D341Med (cell line): ENCODE measurements at regions not wholly inside any gene's neighbourhood (a gene's known extent, or its start where the extent isn't known, plus 50 kb on each side); places are given as distances from the start of the nearest gene placed in this dataset.
"Not testable (repeated sequence)": the region's sequence is repeated elsewhere in the genome, so short reads cannot be mapped to it uniquely, and the experiment has no call there.

Source experiments
- DNase-seq: peaks from one replicate; pipeline ENCODE4 v3.0.0; 2012; ENCODE audit warnings: low spot score

DNA sequence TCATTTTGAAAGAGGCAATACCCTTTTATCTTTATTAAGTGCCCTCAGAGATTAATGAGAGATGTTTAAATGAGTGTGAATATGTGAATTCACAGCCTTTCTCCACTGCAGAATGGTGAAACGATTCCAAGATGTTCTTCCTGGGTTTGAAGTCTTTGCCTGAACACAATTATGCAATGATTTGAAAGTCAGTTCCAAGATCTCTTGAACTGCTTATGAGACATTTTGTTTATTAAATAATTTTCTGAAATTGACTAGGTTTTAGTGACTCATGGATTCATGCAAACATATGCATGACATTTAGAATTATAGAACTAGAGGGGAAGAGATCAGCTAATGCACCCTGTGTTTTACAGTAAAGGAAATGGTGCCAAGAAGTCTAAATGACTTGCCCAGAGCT is 118.1 kb upstream of the SLC38A2 start:
- DNase-seq = no peak

DNA sequence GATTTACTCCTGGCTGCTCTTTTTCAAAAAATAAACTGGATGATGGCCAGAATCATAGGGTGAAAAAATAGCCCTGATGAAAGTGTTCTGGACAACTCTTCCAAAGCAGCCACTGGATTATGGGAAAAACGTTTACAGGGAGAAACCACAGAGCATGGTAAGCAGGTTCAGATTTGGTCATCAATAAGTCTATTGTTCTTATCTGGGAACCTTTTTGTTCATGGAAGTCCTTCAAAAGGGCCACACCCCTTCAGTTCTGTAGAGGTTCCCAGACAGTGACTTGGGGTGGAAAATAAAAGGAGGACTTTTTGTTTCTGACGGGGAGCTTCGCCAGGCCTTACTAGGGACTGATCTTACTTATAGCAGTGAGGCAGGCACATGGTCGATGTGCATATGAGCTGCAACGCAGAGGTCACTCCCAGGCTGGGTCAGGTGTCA is 117.4 kb upstream of the SLC38A2 start:
- no peak for DNase-seq

- no peak for DNase-seq
Observed at GRCh38 chr12:46487567-46488131, 115.1 kb upstream of the SLC38A2 start.

GRCh38 chr12:46486588-46486987 is 114.0 kb upstream of the SLC38A2 start:
- DNase-seq = no peak

DNA sequence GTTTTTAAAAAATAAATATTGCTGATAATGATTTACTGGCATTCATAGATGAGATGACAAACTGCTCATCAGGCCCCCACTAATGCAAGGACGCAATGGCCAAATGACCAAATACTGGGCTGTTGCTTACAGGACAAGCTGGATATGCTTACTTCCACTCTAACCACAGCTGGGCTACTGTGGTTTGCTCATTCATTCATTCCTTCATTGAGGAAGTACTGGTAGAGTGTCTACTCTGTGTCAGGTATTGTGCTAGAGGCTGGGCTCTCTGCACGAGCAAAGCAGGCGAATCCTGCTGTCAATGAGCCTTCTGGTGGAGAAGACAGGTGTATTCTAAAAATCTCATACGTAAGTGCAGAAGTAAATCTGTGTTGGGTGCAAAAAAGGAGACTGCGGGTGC is 113.3 kb upstream of the SLC38A2 start:
- no peak for DNase-seq

GRCh38 chr12:46484396-46485061 is 112.0 kb upstream of the SLC38A2 start:
- DNase-seq = no peak

GRCh38 chr12:46483572-46484395 is 111.2 kb upstream of the SLC38A2 start:
- DNase-seq = no peak

DNA sequence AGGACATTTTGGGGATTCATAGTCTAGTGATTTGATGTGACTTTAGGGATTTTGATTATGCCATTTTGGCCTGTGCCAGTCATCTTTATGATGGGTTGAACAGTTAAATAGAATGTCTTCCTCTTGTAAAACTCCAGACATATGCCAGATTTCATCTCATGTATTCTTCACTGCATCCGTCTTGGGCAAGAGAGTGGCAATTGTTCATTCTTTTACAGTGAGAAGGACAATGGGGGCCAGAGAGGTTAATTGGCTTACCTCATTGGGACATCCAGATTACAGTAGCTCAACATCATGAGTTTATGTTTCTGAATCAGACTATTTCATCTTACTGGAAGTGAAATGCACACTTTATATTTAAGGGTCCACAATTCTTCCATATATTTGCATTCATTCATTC is 108.2 kb upstream of the SLC38A2 start:
- DNase-seq = no peak

DNA sequence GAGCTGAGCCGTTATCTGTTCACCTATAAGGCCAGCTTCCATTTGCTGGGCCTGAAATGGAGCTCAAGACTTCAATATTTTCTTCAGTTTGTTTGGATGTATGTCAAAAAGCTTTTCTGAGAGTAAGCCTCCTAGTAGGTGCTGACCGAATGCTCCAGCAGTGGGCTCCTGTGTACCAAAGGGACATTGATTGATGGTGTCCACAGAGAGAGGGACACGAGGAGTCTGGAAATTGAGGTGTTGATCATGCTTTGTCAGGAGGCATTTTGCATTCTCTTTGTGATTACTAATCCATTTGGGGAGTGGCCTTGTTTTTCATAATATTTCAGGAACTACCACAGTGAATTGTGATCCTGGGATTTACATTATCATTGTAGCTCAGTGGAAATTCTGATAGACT is 107.7 kb upstream of the SLC38A2 start:
- no peak for DNase-seq

DNA sequence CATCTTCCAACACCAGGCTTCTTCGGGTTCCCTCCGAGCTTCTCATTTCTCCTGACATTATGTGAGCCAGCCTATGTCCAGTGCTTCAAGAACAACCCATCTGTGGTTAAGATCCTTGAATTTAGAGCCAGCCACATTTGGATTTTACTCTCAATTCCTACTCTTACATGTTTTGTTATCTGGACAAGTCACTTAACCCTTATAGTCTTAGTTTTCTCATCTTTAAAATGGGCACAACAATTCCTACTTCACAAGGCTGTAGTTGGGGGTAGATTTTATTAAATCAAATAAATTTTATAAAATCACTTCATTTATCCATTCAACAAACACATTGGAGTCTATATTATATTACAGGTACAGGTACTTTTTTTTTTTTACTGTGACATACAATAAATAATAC is 105.5 kb upstream of the SLC38A2 start:
- no peak for DNase-seq

- no peak for DNase-seq
Observed at GRCh38 chr12:46477541-46477940, 105.0 kb upstream of the SLC38A2 start.

DNA sequence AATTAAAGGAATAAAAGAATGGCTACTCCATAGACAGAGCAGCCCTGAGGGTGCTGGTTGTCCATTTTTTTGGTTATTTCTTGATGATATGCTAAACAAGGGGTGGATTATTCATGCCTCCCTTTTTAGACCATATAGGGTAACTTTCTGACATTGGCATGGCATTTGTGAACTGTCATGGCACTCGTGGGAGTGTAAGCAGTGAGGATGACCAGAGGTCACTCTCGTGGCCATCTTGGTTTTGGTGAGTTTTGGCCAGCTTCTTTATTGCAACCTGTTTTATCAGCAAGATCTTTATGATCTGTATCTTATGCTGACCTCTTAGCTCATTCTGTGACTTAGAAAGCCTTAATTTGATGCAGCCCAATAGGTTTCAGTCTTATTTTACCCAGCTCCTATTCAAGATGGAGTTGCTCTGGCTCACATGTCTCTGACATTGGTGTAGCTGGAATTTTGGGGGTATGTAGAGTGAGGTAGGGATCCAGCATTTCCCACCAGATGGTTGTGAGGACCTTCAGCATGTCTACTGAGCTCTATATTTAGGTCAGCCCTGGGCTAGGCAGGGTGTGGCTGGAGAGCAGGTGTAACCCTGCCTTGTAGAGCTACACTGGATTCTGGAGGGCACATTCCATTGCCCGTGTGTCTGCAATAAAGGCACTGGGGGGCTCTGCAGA is 103.5 kb upstream of the SLC38A2 start:
- DNase-seq = no peak

GRCh38 chr12:46474385-46474784 is 101.8 kb upstream of the SLC38A2 start:
- not testable (repeated sequence) for DNase-seq

DNA sequence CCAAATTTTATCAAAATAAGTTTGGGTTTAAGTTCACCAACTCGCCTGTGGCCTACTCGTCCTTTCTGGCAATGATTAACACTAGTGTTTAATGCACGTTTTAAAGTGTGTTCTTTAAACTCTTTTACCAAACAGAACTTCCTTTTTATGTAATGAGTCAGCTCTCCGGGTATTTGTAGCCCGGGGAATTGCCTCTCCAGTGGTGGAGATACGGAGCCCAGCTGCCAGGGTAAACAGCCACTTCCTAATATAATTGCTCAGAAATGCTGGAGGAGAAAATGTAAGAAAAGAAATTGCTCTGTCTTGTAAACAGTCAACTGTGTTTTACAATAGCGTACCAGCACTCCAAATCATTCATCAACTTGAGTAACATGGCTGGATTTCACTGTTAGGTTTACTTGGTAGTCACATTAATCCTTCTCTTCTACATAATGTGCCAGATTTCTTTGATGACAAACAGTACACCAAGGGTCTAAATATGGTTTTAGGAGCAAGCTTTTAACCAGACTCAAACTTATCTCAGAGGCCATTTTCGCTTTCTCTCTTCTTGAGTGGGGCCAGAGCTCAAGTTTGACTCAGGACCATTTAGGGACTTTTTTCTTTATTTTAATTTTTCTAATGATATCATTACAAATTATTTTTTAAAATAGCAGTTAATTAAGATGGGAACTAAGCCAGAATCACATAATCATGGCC is 101.2 kb upstream of the SLC38A2 start:
- DNase-seq = peak; percentile 27

GRCh38 chr12:46472893-46473633 is 100.5 kb upstream of the SLC38A2 start:
- DNase-seq = peak; percentile 55

- no peak for DNase-seq
Observed at GRCh38 chr12:46472144-46472705, 99.7 kb upstream of the SLC38A2 start.

GRCh38 chr12:46471404-46471803 is 98.8 kb upstream of the SLC38A2 start:
- no peak for DNase-seq

DNA sequence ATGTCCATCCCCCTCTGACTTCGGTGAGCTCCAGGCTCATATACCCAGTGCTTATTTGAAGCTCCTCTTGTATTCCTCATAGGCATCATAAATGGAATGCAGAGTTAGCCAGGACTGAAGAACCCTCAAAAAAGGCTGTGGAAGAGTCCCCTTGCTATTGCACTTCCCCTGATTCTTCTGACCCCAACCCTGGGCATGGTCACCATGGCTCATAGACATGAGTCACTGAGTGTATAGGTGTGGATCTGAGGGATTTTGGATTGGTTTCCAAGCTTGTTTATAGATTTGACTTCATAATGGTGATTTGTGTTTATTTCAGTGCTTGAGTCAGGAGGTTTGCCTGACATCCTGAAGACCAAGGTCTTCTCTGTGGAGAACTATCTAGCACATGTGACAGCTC is 98.4 kb upstream of the SLC38A2 start:
- no peak for DNase-seq

- DNase-seq = no peak
Observed at GRCh38 chr12:46470036-46470627, 97.6 kb upstream of the SLC38A2 start.

DNA sequence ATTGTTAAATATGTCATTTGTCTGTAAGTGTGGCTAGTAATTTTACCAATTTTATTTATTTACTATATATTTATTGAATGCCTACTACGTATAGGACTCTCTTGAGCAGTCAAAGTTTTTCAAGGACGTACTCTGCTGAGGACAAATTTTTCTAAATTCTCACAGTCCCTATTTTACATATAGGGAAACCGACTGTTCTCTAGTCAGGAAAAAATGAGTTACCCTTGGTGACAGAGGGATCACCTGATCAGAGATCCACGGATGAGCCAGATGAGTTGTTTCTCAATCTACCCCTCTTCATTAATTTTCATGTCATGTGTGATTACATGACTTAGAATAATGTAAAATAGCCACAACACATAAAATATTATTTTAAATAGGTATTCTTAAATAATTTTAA is 96.2 kb upstream of the SLC38A2 start:
- DNase-seq = no peak

DNA sequence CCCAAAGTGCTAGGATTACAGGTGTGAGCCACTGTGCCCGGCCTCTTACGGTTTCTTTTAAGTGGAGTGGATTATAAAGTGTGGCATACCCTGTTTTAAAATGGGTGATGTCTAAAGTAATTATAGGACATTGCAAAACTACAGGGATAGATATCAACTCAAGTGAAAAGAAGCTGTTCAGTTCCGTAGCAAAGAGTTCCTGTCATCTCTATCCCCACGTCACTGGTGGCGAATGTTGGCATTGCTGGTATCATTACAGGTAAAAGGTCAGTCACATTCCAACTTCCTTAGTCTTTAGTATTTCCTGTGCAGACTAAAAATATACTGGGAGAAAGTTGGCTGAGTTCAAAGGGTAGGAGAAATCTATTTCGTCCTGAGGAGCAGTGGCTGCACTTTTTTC is 95.6 kb upstream of the SLC38A2 start:
- no peak for DNase-seq
